PC-3 (cell line): ENCODE measurements at regions not wholly inside any gene's neighbourhood (a gene's known extent, or its start where the extent isn't known, plus 50 kb on each side); places are given as distances from the start of the nearest gene placed in this dataset.

Experiments
- ATAC-seq: fragments of 200-7000 bp; cut with Tn5 transposase; 2 replicates; pipeline ENCODE4 v1.9.1; 2020; ENCODE audit warnings: mild to moderate bottlenecking, moderate library complexity
- BruUV-seq: library from RNA; stranded (reverse); fragments of 400-500 nt; replicated peaks from 2 replicates; lab custom pipeline; 2021; lab: Mats Ljungman, UMichigan
- CTCF ChIA-PET: fragments of 300-600 bp; sonication (Branson Sonifier 250); formaldehyde crosslinking; loops from one replicate; lab custom pipeline; 2022; ENCODE audit warnings: antibody characterized with exemption; lab: Charles Lee
- POLR2A ChIA-PET: fragments of 300-600 bp; sonication (Branson Sonifier 250); formaldehyde crosslinking; loops from one replicate; lab custom pipeline; 2022; ENCODE audit warnings: antibody characterized with exemption; ENCODE audit not compliant: unreplicated experiment; lab: Charles Lee
- DNase-seq: peaks from one replicate; pipeline ENCODE4 v3.0.0-alpha.2; 2015
- H2AFZ ChIP-seq: fragments of 300-600 bp; sonication (generic); 2 replicates; pipeline ENCODE4 v1.6.0; 2016; ENCODE audit warnings: antibody characterized with exemption, low read length
- H3F3A ChIP-seq: fragments of 300-600 bp; sonication (generic); one replicate; pipeline ENCODE4 v1.6.0; 2017; ENCODE audit warnings: antibody characterized with exemption, low read length, control low read depth, mild to moderate bottlenecking; ENCODE audit not compliant: unreplicated experiment
- H3K27ac ChIP-seq: fragments of 300-600 bp; sonication (generic); 2 replicates; pipeline ENCODE4 v1.5.1; 2016; ENCODE audit warnings: mild to moderate bottlenecking, low read length
- H3K27me3 ChIP-seq: fragments of 300-600 bp; sonication (generic); 2 replicates; pipeline ENCODE4 v1.6.1; 2016; ENCODE audit warnings: low read length, mixed read lengths
- H3K36me3 ChIP-seq: fragments of 300-600 bp; sonication (generic); 2 replicates; pipeline ENCODE4 v1.6.1; 2016; ENCODE audit warnings: low read depth, mixed run types, low read length, mixed read lengths
- H3K4me1 ChIP-seq: fragments of 300-600 bp; sonication (generic); 2 replicates; pipeline ENCODE4 v1.5.1; 2016; ENCODE audit warnings: low read length; ENCODE audit not compliant: insufficient read depth
- H3K4me2 ChIP-seq: fragments of 300-600 bp; sonication (generic); 2 replicates; pipeline ENCODE4 v1.6.0; 2016; ENCODE audit warnings: low read length
- H3K4me3 ChIP-seq: fragments of 300-600 bp; sonication (generic); 2 replicates; pipeline ENCODE4 v1.5.1; 2016; ENCODE audit warnings: mild to moderate bottlenecking, low read length, mixed read lengths
- H3K79me2 ChIP-seq: fragments of 300-600 bp; sonication (generic); 2 replicates; pipeline ENCODE4 v1.6.1; 2017; ENCODE audit warnings: low read length, mixed read lengths
- H3K9ac ChIP-seq: fragments of 300-600 bp; sonication (generic); 2 replicates; pipeline ENCODE4 v1.6.0; 2016; ENCODE audit warnings: mild to moderate bottlenecking, low read length
- H3K9me2 ChIP-seq: fragments of 300-600 bp; sonication (generic); replicated peaks from 2 replicates; pipeline ENCODE4 v1.6.1; 2016; ENCODE audit warnings: mixed run types, low read length, mixed read lengths
- H3K9me3 ChIP-seq: fragments of 300-600 bp; sonication (generic); 2 replicates; pipeline ENCODE4 v1.6.1; 2016; ENCODE audit warnings: low read length, mixed read lengths
- H4K20me1 ChIP-seq: fragments of 300-600 bp; sonication (generic); 2 replicates; pipeline ENCODE4 v1.6.1; 2016; ENCODE audit warnings: low read length, mixed read lengths
- EZH2 ChIP-seq: fragments of 300-600 bp; sonication (generic); IDR thresholded peaks from one replicate; pipeline ENCODE4 v1.6.1; 2017; ENCODE audit warnings: antibody characterized with exemption, mild to moderate bottlenecking, low read length; ENCODE audit not compliant: unreplicated experiment
- EZH2phosphoT487 ChIP-seq: fragments of 300-600 bp; sonication (generic); IDR thresholded peaks from 2 replicates; pipeline ENCODE4 v1.6.1; 2018; ENCODE audit warnings: mild to moderate bottlenecking, antibody characterized with exemption, low read length, borderline replicate concordance
- intact Hi-C: fragments of 100-400 bp; cut with micrococcal nuclease; formaldehyde crosslinking; loops from 2 replicates; pipeline ENCODE4 v1.9.0; 2023
- TF ChIP-seq, protein P1 (sequence below): fragments of 300-600 bp; sonication (generic); conservative IDR thresholded peaks from 2 replicates; pipeline ENCODE4 v1.5.1; 2017; ENCODE audit warnings: antibody characterized with exemption, low read depth, mild to moderate bottlenecking, low read length

- Histone ChIP-seq H3K36me3 (no peaks in the 10 kb centered on the region), H3K4me1 (no peaks in the 10 kb centered on the region), H3F3A (no peaks in the 10 kb centered on the region), H3K4me2 (no peak overlapping the region), H3K4me3 (no peak overlapping the region), H3K9me3 (no peaks in the 10 kb centered on the region), H3K9me2 (no peaks in the 10 kb centered on the region), H2AFZ (no peak overlapping the region), H3K27ac (no peak overlapping the region), H3K79me2 (no peaks in the 10 kb centered on the region), H4K20me1 (no peaks in the 10 kb centered on the region), H3K9ac (no peak overlapping the region), H3K27me3 (no peaks in the 10 kb centered on the region)
- CTCF ChIA-PET = no interaction called here
- TF ChIP-seq EZH2phosphoT487 (no peak), EZH2 (no peak)
- TF ChIP-seq, protein P1, sequence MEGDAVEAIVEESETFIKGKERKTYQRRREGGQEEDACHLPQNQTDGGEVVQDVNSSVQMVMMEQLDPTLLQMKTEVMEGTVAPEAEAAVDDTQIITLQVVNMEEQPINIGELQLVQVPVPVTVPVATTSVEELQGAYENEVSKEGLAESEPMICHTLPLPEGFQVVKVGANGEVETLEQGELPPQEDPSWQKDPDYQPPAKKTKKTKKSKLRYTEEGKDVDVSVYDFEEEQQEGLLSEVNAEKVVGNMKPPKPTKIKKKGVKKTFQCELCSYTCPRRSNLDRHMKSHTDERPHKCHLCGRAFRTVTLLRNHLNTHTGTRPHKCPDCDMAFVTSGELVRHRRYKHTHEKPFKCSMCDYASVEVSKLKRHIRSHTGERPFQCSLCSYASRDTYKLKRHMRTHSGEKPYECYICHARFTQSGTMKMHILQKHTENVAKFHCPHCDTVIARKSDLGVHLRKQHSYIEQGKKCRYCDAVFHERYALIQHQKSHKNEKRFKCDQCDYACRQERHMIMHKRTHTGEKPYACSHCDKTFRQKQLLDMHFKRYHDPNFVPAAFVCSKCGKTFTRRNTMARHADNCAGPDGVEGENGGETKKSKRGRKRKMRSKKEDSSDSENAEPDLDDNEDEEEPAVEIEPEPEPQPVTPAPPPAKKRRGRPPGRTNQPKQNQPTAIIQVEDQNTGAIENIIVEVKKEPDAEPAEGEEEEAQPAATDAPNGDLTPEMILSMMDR = no peak
- DNase-seq (no peak), ATAC-seq (no peak)
- POLR2A ChIA-PET = no interaction called here
- intact Hi-C loops = no loop called here
- no TSS peak for BruUV-seq
Measured at GRCh38 chr13:62131604-62132003, 716.0 kb upstream of the PCDH20 start.

DNA sequence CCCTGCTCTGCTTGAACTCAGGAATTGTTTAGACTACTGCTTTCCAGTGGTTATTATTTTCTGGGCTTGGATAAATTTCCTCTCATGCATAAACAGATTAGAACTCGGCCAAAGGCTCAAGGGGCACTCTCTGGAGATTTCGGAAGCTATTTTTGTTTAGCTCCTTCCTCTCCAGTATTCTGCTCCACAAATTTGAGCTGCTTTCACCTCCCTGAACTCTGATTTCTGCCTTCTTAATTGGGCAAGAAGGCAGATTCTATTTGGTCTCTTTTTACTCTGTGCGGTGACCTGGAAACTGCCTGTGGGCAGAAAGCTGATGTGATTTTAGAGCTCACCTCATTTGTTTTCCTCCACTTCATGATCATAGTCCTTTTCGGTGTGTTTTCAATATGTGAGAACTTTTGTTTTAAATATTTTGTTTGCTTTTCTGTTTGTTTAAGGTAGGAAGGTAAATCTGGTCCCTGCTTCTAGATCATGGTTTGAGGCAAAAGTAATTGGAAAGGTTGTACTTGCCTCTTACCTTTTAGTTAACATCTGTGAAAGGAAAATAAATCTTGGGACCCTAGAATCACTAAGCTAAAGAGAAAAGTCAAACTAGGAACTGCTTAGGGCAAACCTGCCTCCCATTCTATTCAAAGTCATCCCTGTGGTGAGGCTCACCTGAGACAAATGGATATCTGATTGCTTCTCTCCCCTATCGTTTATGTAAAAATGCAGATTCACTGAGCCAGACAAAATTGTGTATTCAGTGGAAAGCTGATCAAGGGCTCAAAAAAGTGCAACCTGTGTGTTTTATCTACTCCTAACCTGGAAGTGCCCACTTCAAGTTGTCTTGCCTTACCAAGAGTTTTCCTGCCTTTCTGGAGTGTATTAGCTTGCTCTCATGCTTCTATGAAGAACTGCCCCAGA is 714.7 kb upstream of the PCDH20 start:
- Histone ChIP-seq H3K27me3 (no peaks in the 10 kb centered on the region), H2AFZ (no peak overlapping the region), H3K4me3 (no peak overlapping the region), H3F3A (no peaks in the 10 kb centered on the region), H4K20me1 (no peaks in the 10 kb centered on the region), H3K4me2 (no peak overlapping the region), H3K36me3 (no peaks in the 10 kb centered on the region), H3K9ac (no peak overlapping the region), H3K4me1 (no peaks in the 10 kb centered on the region), H3K27ac (no peak overlapping the region), H3K9me2 (no peaks in the 10 kb centered on the region), H3K79me2 (no peaks in the 10 kb centered on the region), H3K9me3 (no peaks in the 10 kb centered on the region)
- ATAC-seq (no peak), DNase-seq (no peak)
- TF ChIP-seq EZH2phosphoT487 = no peak
- TF ChIP-seq, protein P1 = no peak
- no peak for TF ChIP-seq EZH2
- BruUV-seq = no TSS peak
- ChIA-PET CTCF (no interaction called here), POLR2A (no interaction called here)
- intact Hi-C loops = no loop called here

DNA sequence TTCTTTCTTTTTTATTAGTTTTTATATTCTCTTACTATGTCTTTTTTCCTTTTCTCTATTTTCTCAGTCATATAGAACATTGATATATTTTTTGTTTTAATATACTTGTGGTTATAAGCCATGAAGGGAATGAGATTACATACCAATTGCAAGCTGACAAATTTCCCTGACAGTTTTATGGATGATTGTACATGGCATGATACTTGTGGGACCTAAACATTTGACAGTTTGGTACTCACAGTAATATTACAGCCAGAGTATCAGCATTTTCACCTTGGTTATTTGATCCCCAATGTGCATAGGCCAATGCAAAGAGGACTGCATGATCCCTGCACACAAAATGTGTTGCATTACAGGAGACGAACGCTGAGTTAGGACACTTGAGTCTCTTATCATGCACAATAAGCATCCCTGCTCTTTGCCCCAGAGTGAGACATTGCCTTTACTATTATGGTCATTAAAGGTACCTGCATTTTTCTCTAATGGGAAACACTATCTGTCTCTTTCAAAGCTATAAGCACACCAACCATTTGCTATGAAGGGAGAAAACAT is 713.4 kb upstream of the PCDH20 start:
- no TSS peak for BruUV-seq
- intact Hi-C loops = no loop called here
- TF ChIP-seq EZH2phosphoT487 (no peak), EZH2 (no peak)
- TF ChIP-seq, protein P1 = no peak

More for the DNA sequence above, 713.4 kb upstream of the PCDH20 start:
- Histone ChIP-seq H3K4me1 (no peaks in the 10 kb centered on the region), H3K27ac (no peak overlapping the region), H3K79me2 (no peaks in the 10 kb centered on the region), H2AFZ (no peak overlapping the region), H3K9me3 (no peaks in the 10 kb centered on the region), H4K20me1 (no peaks in the 10 kb centered on the region), H3K9ac (no peak overlapping the region), H3K9me2 (no peaks in the 10 kb centered on the region), H3K4me2 (no peak overlapping the region), H3K27me3 (no peaks in the 10 kb centered on the region), H3F3A (no peaks in the 10 kb centered on the region), H3K4me3 (no peak overlapping the region), H3K36me3 (no peaks in the 10 kb centered on the region)
- POLR2A ChIA-PET = no interaction called here
- ATAC-seq (no peak), DNase-seq (no peak)
- CTCF ChIA-PET = no interaction called here
